Omental fat pad (tissue), 3 donors: ENCODE measurements at regions not wholly inside any gene's neighbourhood (a gene's known extent, or its start where the extent isn't known, plus 50 kb on each side); places are given as distances from the start of the nearest gene placed in this dataset.

Experiments
- ATAC-seq: fragments of 150-250 bp; one replicate; pipeline ENCODE4 v1.9.1; 2016; ENCODE audit warnings: mild to moderate bottlenecking, moderate library complexity; ENCODE audit not compliant: low FRiP score
- DNase-seq: peaks from one replicate; pipeline ENCODE4 v3.0.0-alpha.2; 2019; ENCODE audit warnings: low spot score
- TF ChIP-seq, protein P1 (sequence below), 3 donors: fragments of 450-650 bp; IDR thresholded peaks; one replicate each; pipeline ENCODE4 v1.5.1; 2016 to 2017; ENCODE audit warnings: antibody characterized with exemption in 3 of 3, mild to moderate bottlenecking in 3 of 3, moderate library complexity in 2 of 3

DNA sequence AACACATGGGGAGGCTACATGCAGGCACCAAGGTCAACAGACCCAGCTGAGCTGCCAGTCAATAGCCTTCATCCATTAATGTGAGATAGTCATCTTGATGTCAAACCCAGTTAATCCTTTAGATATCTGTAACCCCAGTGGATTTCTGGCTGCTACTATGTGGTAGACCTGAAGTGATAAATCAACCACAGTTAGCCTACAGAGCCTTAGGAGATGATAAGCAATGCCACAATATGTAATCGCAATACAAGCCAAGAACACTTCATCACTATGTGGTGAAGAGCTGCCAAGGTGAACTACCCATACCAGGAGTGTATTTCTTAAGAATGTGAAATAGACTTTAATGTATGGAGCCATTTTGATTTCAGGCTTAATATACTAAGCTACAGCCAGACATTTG lies 1175.5 kb downstream of the DTWD2 start:
- no peak for DNase-seq
- ATAC-seq: no peak
- TF ChIP-seq, protein P1, sequence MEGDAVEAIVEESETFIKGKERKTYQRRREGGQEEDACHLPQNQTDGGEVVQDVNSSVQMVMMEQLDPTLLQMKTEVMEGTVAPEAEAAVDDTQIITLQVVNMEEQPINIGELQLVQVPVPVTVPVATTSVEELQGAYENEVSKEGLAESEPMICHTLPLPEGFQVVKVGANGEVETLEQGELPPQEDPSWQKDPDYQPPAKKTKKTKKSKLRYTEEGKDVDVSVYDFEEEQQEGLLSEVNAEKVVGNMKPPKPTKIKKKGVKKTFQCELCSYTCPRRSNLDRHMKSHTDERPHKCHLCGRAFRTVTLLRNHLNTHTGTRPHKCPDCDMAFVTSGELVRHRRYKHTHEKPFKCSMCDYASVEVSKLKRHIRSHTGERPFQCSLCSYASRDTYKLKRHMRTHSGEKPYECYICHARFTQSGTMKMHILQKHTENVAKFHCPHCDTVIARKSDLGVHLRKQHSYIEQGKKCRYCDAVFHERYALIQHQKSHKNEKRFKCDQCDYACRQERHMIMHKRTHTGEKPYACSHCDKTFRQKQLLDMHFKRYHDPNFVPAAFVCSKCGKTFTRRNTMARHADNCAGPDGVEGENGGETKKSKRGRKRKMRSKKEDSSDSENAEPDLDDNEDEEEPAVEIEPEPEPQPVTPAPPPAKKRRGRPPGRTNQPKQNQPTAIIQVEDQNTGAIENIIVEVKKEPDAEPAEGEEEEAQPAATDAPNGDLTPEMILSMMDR (IDR thresholded peaks at IDR 0.05): no peak

DNA sequence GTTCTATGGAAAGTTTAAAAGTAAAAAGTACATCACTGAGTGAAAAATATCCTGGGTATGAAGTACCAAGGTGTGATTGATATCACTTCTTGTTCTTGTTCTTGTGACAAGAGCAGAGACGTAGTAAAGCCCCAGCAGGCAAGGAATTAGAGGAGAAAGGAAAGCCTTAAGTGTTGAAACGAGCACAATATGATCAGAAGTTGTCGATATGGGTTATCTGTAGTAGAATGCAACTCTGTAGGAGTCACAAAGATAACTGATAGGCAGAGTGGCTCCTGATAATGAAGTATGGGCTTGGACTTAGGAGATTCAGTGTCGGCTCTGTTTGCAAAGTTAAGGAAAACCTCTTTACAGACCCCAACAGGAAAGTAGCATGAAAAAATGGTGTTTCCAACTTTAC lies 1179.1 kb downstream of the DTWD2 start:
- DNase-seq: no peak
- TF ChIP-seq, protein P1 (IDR thresholded peaks at IDR 0.05): no peak
- no peak for ATAC-seq

DNA sequence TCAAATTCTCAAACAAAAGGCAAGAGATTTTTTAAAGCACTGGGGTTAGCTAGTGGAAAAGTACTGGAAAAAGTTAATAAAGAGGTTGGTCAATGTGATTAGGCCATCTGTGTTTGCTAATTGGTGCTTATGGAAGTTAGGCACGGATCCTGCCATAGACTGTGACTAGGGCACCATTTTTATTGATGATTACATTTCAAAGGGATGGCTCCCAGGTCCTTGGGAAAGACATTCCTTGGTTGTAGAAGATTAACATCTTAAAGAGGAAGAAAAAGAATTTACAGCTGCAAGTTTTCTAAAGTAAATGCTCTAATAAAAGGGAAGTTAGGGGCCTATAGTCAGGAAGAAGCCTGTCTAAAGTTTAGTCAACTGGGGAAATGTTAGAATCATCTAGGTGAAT lies 1183.3 kb downstream of the DTWD2 start:
- TF ChIP-seq, protein P1 (IDR thresholded peaks at IDR 0.05): no peak
- ATAC-seq (no peak), DNase-seq (no peak)

DNA sequence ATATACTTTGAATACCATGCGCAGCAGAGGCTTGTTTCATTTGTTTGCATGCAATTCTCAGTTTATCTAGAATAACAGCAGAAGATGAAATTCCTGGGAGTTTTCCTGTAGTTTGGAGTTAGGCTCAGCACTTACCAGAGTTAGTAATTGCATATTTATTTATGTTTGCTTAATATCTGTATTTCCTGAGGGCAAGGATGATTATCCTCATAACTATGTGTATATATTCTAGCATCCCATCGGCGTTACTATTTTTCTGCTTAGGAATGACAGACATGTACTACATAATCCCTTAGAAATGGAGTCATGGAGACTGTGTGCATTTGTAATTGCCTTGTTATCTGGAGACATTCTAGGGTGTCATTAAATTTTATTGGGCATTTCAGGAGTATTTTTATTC lies 1184.8 kb downstream of the DTWD2 start:
- TF ChIP-seq, protein P1 (IDR thresholded peaks at IDR 0.05): no peak
- ATAC-seq (no peak), DNase-seq (no peak)

DNA sequence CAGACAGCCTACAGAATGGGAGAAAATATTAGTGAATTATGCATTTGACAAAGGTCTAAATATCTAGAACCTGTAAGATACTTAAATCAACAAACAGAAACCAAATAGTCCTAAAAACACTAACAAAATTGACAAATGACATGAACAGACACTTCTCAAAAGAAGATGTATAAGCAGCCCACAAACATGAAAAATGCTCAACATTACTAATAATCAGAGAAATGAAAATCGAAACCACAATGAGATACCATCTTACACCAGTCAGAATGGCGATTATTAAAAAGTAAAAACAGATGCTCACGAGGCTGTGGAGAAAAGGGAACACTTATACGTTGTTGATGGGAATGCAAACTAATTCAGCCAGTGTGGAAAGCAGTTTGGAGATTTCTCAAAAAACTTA lies 1186.8 kb downstream of the DTWD2 start:
- DNase-seq (no peak), ATAC-seq (no peak)
- TF ChIP-seq, protein P1 (IDR thresholded peaks at IDR 0.05): no peak

DNA sequence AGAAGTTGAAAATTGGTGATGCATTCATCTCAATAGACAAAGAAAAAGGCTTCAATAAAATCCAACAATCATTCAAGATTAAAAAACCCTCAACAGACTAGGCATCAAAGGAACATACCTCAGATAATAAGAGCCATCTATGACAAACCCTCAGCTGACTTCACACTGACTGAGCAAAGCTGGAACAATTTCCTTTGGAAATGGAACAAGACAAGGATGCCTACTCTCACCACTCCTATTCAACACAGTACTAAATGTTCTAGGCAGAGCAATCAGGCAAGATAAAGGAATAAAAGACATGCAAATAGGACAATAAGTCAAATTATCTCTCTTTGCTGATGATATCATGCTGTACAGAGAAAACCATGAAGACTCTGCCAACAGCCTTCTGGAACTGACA lies 1188.1 kb downstream of the DTWD2 start:
- TF ChIP-seq, protein P1 (IDR thresholded peaks at IDR 0.05): no peak
- ATAC-seq (peak; percentile 81), DNase-seq (no peak)

DNA sequence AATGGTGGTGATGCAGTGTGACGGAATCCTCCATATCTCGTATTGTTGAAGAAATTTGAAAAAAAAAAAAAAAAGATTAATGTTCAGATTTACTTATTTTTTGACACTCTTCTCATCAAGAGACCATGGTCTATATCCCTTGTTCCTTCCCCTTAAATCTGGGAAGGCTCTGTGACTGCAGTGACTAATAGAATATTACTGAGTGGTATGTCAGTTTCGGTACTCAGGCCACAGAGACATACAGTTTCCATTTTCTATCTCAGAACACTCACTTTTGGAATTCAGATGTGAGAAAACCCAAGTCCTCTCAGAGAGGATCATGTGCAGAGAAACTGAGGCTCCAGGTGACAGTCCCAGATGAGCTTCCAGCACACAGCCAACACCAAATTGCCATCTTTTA lies 1193.5 kb downstream of the DTWD2 start:
- TF ChIP-seq, protein P1 (IDR thresholded peaks at IDR 0.05): no peak
- ATAC-seq (no peak), DNase-seq (no peak)
